OCI-M2 (cell line): ENCODE measurements at regions not wholly inside any gene's neighbourhood (a gene's known extent, or its start where the extent isn't known, plus 50 kb on each side); places are given as distances from the start of the nearest gene placed in this dataset.
"Not testable (repeated sequence)": the region's sequence is repeated elsewhere in the genome, so short reads cannot be mapped to it uniquely, and the experiment has no call there.

Experiments used
- DNase-seq: peaks from one replicate; lab custom pipeline; 2025; ENCODE audit not compliant: unreplicated experiment; lab: John Stamatoyannopoulos, UW

DNA sequence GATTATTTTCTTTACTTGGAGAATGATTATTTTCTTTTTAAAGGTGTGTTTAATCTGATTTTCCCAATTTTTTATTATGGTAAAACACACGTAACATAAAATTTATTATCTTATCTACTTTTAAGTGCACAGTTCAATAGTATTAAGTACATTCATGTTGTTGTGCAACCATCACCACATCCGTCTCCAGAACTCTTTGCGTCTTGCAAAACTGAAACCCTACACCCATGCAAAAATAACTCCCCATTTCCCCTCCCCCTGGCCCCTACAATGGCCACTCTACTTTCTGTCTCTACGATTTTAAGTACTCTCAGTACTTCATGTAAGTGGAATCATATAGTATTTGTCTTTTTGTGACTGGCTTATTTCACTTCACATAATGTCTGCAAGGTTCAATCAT is 230.7 kb downstream of the SATB1 start:
- no peak for DNase-seq

DNA sequence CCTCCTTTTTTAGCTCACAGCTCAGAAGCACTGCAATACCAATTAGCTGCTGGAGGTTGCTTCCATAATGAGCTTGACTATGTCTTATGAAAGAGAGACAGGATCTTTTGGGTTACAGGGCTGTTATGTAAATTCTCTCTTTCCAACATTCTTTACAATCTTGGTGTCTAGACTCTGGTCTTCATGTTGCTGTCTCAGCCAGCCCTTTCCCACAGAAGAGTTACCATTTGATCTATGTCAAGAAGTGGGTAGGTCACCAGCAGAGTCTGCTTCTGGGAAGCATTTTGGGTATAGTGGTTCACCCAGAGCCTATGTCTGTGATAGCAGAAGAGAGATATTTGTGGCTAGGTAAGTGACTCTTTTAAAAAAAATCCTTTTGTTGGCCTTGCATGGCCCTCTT is 234.5 kb downstream of the SATB1 start:
- DNase-seq = no peak

DNA sequence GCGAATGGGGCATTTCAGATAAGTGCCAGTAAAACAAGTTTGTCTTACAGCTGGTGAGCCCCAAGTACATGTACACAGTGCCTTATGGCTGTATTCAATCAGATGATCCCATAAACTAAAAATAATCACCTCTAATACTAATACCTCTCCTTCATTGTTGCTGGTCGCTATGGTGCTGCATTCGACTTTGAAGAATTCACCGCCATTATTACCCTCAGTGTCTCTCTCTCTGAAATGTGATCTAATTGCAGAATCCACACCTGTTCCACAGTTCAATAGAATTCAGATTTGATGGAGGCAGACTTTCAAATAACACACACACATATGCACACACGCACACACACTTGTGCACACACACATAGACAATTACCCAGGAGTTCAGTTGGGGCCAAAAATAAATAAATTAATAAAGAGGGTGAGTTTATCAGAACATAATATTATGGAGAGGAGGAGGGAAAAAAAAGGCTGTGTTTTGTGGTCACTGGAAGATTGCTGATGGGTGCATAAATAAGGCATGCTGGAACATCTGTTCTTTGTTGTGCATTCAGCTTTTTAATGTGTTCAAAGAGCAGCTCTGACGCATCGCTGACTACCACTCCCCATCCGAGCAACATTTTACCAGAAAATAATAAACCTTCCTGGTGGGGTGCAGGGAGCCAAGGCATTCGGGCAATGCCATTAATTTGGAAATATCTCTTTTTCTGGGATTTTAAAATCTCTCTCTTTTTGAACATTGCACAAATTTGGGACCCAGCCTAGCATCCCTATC is 235.7 kb downstream of the SATB1 start:
- no peak for DNase-seq

DNA sequence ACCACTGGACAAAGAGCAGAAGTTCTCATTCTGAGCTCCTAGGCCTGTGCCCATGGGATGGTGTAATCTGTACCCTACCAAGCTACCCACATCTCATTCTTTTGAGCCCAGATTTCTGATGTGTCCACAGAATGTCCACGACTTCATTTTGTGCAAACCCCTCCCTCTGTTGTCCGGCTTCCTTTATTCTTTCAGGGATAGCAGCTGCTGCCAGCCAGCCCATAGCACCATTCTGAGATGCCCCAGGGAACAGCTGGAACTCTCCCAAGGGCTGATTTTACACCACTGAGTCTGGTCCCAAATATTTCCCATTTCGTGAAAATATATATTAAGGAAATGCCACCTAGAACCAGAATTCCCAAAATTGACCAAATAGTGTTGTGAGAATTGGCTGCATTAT is 236.6 kb downstream of the SATB1 start:
- no peak for DNase-seq

DNA sequence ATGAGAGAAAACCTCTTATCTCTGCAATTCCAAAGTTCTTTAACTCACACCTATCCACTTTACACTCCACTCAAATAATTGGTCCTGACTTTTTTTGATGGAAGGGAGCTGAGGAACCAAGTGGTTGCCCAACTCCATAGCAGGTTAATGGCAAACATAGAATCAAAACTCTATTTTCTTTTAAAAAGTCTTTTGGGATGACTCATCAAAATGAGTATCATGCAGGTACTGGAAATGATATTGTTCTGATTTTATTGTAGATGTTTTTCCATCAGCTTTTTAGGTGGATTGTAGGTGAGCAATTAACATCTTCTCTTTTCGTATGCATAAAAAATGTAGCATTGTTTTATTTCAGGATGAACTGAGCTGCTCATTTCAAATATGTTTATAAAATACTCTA is 239.5 kb downstream of the SATB1 start:
- no peak for DNase-seq

DNA sequence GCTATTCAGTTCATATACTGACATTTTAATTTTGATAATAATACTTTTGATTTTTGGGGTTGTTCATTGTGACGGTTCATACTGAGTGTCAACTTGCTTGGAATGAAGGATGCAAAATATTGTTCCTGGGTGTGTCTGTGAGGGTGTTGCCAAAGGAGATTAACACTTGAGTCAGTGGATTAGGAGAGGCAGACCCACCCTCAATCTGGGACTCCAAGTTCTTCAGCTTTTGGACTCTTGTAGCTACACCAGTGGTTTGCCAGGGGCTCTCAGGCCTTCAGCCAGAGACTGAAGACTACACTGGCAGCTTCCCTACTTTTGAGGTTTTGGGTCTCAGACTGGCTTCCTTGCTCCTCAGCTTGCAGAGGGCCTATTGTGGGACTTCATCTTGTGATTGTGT is 242.2 kb downstream of the SATB1 start:
- not testable (repeated sequence) for DNase-seq

DNA sequence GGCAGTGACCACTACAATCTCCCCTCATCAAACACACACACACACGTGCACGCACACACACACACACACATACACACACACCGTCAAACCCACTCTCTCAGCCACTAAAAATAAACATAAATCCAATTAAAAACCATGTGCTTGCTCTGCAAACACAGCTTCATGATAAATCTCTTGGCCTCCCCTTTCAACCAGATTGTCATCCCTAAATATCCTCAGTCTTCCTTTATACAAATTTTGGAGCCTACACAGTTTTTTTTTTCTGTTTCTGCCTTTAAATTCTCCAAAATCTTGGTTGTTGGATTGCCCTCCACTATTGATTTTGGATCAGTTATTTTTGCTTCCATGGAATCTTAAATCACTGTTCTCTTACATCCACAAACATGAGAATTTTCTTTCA is 245.6 kb downstream of the SATB1 start:
- no peak for DNase-seq

DNA sequence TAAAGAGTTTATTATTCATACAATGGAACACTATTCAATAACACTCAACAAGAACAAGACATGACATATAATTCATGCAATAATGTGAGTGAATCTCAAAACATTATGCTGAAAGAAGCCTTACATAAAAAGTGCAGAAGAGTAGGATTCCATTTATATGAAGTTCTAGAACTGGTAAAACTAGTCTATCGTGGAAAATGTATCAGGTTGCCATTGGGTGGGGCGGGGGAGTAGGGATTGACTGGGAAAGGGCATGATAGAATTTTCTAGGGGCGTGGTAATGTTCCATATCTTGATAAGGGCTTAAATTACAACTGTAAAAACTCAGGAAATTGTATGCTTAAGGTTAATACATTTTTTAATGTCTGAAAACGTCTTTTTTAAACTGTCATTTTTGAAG is 247.9 kb downstream of the SATB1 start:
- no peak for DNase-seq

DNA sequence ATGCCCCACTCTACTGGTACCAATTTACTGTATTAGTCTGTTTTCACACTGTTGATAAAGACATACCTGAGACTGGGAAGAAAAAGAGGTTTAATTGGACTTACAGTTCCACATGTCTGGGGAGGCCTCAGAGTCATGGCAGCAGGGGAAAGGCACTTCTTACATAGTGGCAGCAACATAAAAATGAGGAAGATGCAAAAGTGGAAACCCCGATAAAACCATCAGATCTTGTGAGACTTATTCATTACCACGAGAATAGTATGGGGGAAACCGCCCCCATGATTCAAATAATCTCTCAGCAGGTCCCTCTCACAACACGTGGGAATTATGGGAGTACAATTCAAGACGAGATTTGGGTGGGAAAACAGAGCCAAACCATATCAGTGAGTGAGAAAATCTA is 251.2 kb downstream of the SATB1 start:
- not testable (repeated sequence) for DNase-seq

DNA sequence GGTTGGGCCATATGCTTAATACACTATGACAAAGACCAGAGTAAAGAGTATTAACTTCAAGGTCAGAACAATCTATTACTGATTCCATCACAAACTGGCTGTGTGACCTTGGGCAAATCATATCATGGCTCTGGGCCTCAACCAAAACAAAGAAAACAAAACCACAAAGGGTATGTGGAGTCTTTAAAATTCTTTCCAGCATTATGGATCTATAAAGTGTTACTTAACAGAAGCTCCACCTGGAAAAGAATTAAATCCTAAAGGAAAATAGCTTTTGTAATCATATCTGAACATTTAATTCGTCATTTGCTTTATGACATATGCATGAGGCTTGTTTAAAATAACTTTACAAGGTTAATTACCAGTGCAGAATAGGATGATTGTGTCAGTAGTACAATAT is 265.5 kb downstream of the SATB1 start:
- no peak for DNase-seq

DNA sequence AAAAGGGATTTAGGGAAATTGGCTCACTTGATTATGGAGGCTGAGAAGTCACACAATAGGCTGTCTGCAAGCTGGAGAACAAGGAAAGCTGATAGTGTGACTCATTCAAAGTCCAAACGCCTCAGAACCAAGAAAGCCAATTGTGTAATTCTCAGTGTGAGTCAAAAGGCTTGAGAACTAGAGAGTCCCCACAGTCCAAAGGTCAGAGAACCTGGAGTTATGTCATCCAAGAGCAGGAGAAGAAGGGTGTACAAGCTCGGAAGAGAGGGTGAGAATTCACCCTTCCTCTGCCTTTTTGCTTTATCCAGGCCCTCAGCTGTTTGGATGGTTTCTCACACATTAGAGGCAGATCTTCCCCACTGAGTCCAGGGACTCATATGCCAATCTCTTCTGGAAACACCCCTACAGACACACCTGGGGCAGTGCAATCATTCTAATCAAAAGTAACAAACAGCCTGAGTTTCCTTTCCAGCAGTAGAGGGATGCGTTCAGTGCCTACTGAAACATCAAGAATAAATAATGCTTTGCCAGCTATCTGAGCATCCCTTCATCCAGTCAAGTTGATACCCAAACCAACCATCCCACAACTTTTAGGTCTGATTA is 271.5 kb downstream of the SATB1 start:
- no peak for DNase-seq

DNA sequence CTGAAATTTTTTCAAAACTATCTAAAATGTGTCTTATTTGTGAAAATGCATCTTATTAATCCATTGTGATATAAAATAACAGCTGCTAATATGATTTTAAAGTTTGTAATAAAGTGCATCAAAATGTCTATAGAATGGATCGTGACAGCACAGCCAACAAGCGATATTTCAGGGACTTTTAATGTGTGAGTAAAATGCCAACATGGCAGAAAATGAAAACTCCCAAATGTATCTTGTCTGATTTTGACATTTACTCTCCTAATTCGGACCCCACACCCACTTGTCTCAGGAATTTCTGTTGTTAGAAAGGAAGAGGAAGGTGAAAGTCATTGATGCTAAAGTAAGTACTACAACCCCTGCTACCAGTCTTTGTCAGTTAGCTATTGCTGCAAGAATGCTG is 273.9 kb downstream of the SATB1 start:
- DNase-seq = no peak

DNA sequence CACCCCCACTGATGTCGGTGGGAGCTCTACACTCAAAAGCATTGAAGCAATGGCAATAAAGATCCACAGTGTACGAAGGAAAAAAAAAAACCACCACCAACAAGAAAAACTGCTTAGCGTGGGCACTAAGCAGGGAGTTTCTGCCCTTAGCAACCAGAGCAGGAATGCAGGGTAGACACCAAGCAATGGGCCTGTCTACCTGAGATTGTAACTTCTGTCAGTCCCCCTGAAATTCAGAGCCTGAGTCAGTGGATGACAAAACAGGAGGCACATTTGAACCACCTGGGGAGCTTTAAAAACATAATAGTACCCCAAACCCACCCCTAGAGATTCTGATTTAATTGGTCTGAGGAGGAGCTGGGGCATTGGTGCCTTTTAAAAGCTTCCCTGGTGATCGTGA is 275.2 kb downstream of the SATB1 start:
- DNase-seq = no peak

DNA sequence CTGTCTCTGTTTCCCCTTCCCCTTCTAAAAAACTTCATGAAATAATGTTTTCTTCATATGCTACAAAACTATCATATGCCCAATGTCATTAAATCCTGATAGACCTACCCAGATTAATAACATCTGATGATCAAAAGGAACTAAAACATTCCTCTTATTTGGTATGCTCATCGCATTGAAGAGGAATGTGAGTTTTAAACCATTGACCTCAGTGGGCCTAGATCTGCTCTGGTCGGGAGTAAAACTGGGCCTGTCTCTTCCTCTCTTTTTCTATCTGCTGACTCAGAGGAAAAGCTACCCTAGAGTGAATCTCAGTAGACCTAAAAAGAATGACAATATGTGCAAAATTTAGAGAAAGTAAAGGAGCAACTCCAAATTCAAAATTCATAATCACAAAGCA is 275.8 kb downstream of the SATB1 start:
- DNase-seq = no peak

DNA sequence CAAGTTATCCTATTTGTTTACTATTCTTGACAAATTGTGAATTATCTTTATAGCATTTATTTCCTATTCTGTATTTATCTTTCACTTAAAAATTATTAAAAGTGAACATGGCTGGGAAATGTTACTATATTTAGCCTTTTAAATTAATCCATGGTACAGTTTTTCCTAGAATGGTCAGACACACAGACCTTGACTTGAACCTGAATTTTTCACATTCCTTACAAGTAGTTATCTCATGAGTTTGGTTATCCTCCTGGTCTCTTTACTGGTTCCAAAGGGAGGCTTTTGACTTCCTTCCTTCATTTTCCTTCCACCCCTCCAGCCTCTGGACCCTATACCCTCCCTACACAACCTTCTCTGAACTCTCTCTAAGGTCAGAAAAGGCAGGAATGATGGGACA is 280.6 kb downstream of the SATB1 start:
- DNase-seq = no peak

DNA sequence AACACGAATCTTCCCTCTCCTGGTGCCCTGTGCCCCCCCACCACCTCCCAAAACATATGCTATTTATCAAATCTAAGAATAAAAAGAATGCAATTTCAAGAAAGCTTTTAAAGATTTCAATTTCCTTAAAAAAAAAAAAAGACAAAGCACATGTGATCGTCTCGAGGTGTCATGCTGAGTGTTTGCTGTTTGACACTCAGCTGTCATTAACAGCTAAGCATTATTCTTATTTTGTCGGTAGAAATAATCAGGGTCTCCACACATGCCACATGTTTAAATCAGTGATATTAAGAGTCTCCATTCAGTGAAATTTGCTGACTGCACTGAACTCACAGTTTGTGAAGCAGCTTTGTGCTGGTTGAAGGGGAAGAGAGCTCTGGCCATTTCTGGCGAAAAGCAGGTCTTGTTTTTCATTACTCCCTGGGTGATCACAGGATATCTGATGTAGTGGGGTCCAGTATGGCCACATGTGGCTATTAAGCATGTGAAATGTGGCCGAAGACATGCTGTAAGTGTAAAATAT is 281.8 kb downstream of the SATB1 start:
- DNase-seq = no peak

DNA sequence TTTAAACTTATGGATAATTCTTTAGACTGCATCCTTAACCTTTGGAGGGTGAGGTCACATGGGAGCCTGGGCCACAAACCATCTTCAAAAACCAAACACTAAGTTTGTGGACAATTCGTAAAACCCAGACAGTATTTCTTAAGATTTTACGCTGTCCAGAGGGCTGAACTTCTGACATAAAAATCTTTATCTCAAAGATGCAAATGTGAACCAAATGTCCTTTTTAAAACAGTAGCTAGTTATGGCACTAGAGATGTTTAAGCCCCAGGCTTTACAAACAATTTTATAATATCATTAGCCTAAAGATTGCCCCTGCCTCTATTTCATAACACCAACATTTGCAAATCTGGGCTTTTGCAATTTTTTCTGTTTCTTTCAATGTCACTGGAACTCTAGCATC is 287.2 kb downstream of the SATB1 start:
- DNase-seq = no peak

DNA sequence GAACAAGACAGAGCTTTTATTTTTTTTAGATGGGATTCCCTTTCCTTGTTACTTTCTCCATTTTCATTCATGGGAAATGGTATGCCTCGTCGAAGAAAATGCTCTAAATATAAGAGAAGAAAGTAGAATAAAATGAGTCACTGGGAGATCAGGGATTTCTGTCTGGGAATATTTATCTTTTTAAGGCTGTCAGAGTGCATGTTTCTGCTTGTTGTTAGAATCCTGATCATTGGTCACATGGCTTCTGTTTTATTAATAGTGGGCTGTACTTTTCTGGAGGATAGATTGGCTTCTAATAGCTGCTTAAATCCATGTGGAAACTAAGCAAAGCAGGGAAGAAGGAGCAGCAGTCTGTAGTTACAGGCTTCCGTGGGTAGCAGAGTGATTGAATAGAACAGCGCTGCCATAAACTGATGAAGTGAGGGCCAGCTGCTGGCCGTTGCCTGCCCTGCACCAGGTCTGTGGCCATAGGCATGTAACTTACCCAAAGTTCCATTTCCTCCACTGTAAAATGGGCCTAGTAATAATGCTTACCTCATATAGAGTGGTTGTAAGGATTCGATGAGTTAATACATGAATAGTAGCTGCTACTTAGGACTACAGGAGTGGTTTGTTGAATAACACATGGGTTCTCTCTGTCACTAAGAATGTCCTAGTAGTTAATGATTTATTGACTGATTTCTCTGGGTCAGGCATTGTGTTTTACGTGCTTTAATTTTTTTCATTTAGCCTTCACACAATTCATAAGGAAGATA is 289.9 kb downstream of the SATB1 start:
- no peak for DNase-seq

DNA sequence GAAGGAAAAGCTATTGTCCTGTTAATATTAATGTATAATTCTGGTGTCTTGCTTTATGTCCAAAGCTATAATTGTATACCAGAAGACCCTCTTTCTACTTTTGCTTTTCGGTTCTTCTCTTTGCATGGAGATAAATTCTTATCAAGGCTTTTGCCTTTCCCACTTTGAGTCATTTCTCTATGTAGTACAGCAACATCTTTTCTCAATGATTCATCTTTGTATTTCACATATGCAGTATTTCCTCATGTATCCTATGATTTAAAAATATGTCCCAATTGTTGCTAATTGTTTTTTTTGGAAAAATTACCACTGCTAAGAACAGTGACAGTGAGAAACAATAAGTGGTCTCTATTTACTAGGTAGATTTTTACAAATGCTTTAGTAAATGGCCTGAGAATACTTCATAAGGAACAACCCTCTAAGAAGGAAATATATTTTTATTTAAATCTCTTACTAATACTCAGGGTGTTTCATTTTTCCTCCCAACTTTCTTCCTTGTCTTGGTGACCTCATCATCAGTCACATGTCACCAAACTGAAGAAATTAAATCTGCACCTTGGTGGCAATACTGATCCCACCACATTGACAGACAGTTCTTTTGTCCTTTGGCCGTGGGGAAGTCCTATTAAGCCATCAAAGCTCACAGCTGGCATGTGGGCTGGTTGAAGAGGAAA is 290.6 kb downstream of the SATB1 start:
- no peak for DNase-seq

DNA sequence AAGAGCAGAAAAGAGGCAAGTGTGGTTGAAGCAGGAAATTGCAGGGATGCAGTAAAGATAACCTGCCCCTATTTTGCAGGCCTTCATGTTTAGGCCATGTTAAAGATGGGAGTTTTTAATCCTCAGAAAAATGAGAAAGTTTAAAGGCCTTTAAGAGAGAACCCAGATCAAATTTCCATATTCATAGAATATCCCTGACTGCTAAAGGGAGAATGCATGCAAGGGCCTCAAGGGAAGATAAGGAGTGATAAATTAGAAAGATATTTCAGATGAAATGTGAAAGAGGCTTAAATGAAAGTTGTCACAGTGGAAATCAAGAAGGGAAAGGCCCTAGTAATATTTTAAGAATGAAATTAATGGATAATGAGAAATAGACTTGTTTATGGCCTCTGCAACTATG is 292.1 kb downstream of the SATB1 start:
- no peak for DNase-seq

DNA sequence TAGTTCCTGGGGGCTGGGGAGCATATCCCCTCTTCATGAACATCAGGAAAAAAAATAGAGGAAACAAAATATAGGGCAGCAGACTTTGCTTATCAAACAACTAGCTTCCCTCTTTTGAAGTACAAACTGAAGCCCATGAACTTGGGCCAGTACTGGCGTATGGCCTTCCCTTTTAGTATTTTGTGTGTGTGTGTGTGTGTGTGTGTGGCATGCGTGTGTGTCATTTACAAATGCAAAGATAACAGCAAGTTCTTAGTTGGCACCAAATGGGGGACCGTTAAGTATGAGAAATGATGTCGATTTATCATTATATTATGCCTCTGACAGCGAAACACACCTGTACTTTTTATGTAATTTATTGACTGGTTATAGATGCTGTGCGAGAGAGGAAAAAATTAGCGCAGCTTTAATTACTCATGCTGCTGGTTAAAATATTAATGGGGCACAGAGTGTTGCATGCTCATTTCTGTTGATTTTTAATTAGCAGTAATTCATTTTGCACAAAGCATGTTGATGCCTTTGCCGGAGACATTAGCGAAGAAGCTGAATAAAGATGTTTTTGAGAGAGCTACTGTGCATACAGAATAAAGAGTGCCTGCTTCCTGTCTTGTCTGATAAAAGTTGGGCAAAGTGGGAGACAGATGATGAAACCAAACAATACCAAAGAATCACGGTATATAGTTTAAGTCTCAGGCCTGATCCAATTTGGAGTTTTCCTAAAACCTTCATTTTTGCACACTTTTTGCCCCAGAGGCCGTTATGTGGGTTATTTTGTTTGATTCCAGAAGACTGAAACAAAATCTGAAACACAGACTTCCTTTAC is 297.1 kb downstream of the SATB1 start:
- no peak for DNase-seq
